Breast epithelium (tissue), 4 donors: ENCODE measurements at regions not wholly inside any gene's neighbourhood (a gene's known extent, or its start where the extent isn't known, plus 50 kb on each side); places are given as distances from the start of the nearest gene placed in this dataset.

Source experiments
- DNase-seq, 2 donors: peaks; one replicate each; pipeline ENCODE4 v3.0.0-alpha.2; 2019; ENCODE audit warnings: low spot score in 2 of 2
- H3K27ac ChIP-seq, 2 donors: fragments of 200-600 bp; sonication (generic) in 1 of 2; one replicate each; pipeline ENCODE4 v1.5.1; 2016 to 2019; ENCODE audit warnings: mild to moderate bottlenecking in 1 of 2
- H3K27me3 ChIP-seq, 2 donors: fragments of 200-600 bp; sonication (generic) in 1 of 2; one replicate each; pipeline versions ENCODE4 v1.5.1 to v1.6.0; 2017 to 2019; ENCODE audit warnings: control low read depth in 1 of 2, mild to moderate bottlenecking in 1 of 2
- H3K36me3 ChIP-seq: fragments of 200-600 bp; one replicate; pipeline ENCODE4 v1.5.1; 2019
- H3K4me1 ChIP-seq, 2 donors: fragments of 200-600 bp; sonication (generic); one replicate each; pipeline ENCODE4 v1.5.1; 2016 to 2019; ENCODE audit warnings: control low read depth in 1 of 2
- H3K4me3 ChIP-seq, 3 donors: fragments of 200-600 bp; sonication (generic); 1 replicate in 2 of 3; 2 replicates in 1 of 3; pipeline ENCODE4 v1.5.1; 2016 to 2019; ENCODE audit warnings: mild to moderate bottlenecking in 3 of 3, moderate library complexity in 2 of 3
- H3K9me3 ChIP-seq, 2 donors: fragments of 200-600 bp; sonication (generic) in 1 of 2; one replicate each; pipeline ENCODE4 v1.5.1; 2016 to 2019; ENCODE audit warnings: control low read depth in 1 of 2
- POLR2A ChIP-seq: fragments of 450-650 bp; IDR thresholded peaks from one replicate; pipeline ENCODE4 v1.6.1; 2016; ENCODE audit warnings: antibody characterized with exemption, mild to moderate bottlenecking, moderate library complexity
- POLR2AphosphoS5 ChIP-seq, 3 donors: sonication (generic); formaldehyde crosslinking; IDR thresholded peaks; one replicate each; pipeline ENCODE4 v1.6.1; 2017; ENCODE audit warnings: antibody characterized with exemption in 3 of 3
- intact Hi-C: fragments of 100-400 bp; cut with DNase I; formaldehyde crosslinking; loops from one replicate; pipeline ENCODE4 v1.15.1; 2023; ENCODE audit warnings: low total_unique reads
- TF ChIP-seq, protein P1 (sequence below), 3 donors: fragments of 450-650 bp; IDR thresholded peaks; one replicate each; pipeline ENCODE4 v1.5.1; 2016 to 2017; ENCODE audit warnings: antibody characterized with exemption in 3 of 3, mild to moderate bottlenecking in 3 of 3, moderate library complexity in 3 of 3

DNA sequence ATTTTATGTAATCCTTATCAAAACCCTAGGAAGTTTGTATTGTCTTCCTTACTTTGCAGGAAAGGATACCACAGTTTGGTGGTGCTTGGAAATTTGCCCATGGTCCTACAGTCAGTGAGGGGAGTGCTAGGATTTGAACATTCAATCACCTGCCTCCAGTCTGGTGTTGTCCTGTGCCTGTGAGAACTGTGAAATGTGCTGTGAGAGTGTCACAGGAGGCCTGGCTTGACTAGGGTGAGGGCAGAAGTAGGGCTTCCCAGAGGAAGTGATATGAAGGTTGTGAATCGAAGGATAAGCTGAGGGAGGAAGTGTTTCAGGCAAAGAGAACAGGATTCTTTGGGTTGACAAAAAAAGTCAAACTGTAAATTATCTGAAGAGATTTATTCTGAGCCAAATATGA lies 424.4 kb downstream of the TMEM135 start:
- TF ChIP-seq POLR2A (no peak), POLR2AphosphoS5 (IDR thresholded peaks at IDR 0.05) (no peak)
- TF ChIP-seq, protein P1, sequence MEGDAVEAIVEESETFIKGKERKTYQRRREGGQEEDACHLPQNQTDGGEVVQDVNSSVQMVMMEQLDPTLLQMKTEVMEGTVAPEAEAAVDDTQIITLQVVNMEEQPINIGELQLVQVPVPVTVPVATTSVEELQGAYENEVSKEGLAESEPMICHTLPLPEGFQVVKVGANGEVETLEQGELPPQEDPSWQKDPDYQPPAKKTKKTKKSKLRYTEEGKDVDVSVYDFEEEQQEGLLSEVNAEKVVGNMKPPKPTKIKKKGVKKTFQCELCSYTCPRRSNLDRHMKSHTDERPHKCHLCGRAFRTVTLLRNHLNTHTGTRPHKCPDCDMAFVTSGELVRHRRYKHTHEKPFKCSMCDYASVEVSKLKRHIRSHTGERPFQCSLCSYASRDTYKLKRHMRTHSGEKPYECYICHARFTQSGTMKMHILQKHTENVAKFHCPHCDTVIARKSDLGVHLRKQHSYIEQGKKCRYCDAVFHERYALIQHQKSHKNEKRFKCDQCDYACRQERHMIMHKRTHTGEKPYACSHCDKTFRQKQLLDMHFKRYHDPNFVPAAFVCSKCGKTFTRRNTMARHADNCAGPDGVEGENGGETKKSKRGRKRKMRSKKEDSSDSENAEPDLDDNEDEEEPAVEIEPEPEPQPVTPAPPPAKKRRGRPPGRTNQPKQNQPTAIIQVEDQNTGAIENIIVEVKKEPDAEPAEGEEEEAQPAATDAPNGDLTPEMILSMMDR (IDR thresholded peaks at IDR 0.05) = no peak
- intact Hi-C loops = no loop called here
- DNase-seq = no peak

GRCh38 chr11:87460842-87461637 lies 423.3 kb downstream of the TMEM135 start:
- no peaks in the 10 kb centered on the region for H3K27me3 ChIP-seq
- no peak overlapping the region for H3K4me3 ChIP-seq
- TF ChIP-seq POLR2A = no peak
- TF ChIP-seq, protein P1 (IDR thresholded peaks at IDR 0.05) = no peak
- no peak for TF ChIP-seq POLR2AphosphoS5 (IDR thresholded peaks at IDR 0.05)
- no peaks in the 10 kb centered on the region for H3K9me3 ChIP-seq
- H3K36me3 ChIP-seq = no peaks in the 10 kb centered on the region
- H3K27ac ChIP-seq = no peak overlapping the region
- intact Hi-C loops = no loop called here
- DNase-seq = no peak
- H3K4me1 ChIP-seq = no peaks in the 10 kb centered on the region

More for the DNA sequence above, 424.4 kb downstream of the TMEM135 start:
- Histone ChIP-seq H3K4me1 (no peaks in the 10 kb centered on the region), H3K27ac (no peak overlapping the region), H3K9me3 (no peaks in the 10 kb centered on the region), H3K36me3 (no peaks in the 10 kb centered on the region), H3K4me3 (no peak overlapping the region), H3K27me3 (no peaks in the 10 kb centered on the region)

- no peak overlapping the region for H3K27ac ChIP-seq
- no peaks in the 10 kb centered on the region for H3K9me3 ChIP-seq
- TF ChIP-seq POLR2A (no peak), POLR2AphosphoS5 (IDR thresholded peaks at IDR 0.05) (no peak)
- TF ChIP-seq, protein P1 (IDR thresholded peaks at IDR 0.05) = no peak
- intact Hi-C loops = no loop called here
- no peak for DNase-seq
- H3K36me3 ChIP-seq = no peaks in the 10 kb centered on the region
- no peaks in the 10 kb centered on the region for H3K4me1 ChIP-seq
- H3K27me3 ChIP-seq = no peaks in the 10 kb centered on the region
- H3K4me3 ChIP-seq = no peak overlapping the region
Measured at GRCh38 chr11:87460279-87460678, 422.5 kb downstream of the TMEM135 start.

GRCh38 chr11:87459351-87459750 lies 421.6 kb downstream of the TMEM135 start:
- H3K27me3 ChIP-seq = no peaks in the 10 kb centered on the region
- H3K9me3 ChIP-seq = no peaks in the 10 kb centered on the region
- DNase-seq = no peak
- no peak overlapping the region for H3K27ac ChIP-seq
- TF ChIP-seq, protein P1 (IDR thresholded peaks at IDR 0.05) = no peak
- TF ChIP-seq POLR2A (no peak), POLR2AphosphoS5 (IDR thresholded peaks at IDR 0.05) (no peak)
- no peaks in the 10 kb centered on the region for H3K4me1 ChIP-seq
- intact Hi-C loops = no loop called here
- no peaks in the 10 kb centered on the region for H3K36me3 ChIP-seq
- no peak overlapping the region for H3K4me3 ChIP-seq

GRCh38 chr11:87456499-87456898 lies 418.8 kb downstream of the TMEM135 start:
- TF ChIP-seq, protein P1 (IDR thresholded peaks at IDR 0.05) = no peak
- TF ChIP-seq POLR2AphosphoS5 (IDR thresholded peaks at IDR 0.05) (no peak), POLR2A (no peak)
- H3K27me3 ChIP-seq = no peaks in the 10 kb centered on the region
- H3K4me1 ChIP-seq = no peaks in the 10 kb centered on the region
- no peak overlapping the region for H3K27ac ChIP-seq
- H3K4me3 ChIP-seq = no peak overlapping the region
- no peak for DNase-seq
- intact Hi-C loops = no loop called here
- H3K9me3 ChIP-seq = no peaks in the 10 kb centered on the region
- H3K36me3 ChIP-seq = no peaks in the 10 kb centered on the region
